HUES6 (cell line): ENCODE measurements at regions not wholly inside any gene's neighbourhood (a gene's known extent, or its start where the extent isn't known, plus 50 kb on each side); places are given as distances from the start of the nearest gene placed in this dataset.

Source experiments
- H3K27ac ChIP-seq: 2 replicates; pipeline ENCODE4 v1.7.0; 2013; ENCODE audit warnings: low read depth, mild to moderate bottlenecking, low read length, inconsistent platforms
- H3K27me3 ChIP-seq: 2 replicates; pipeline ENCODE4 v1.6.1; 2013; ENCODE audit warnings: low read length; ENCODE audit not compliant: control insufficient read depth, insufficient read depth
- H3K36me3 ChIP-seq: 2 replicates; pipeline ENCODE4 v1.6.1; 2013; ENCODE audit warnings: low read length; ENCODE audit not compliant: control insufficient read depth, insufficient read depth
- H3K4me1 ChIP-seq: 2 replicates; pipeline ENCODE4 v1.6.1; 2013; ENCODE audit warnings: low read length; ENCODE audit not compliant: control insufficient read depth, insufficient read depth
- H3K4me3 ChIP-seq: 2 replicates; pipeline ENCODE4 v1.5.1; 2013; ENCODE audit warnings: low read depth, low read length
- H3K9ac ChIP-seq: one replicate; pipeline ENCODE4 v1.6.1; 2013; ENCODE audit warnings: mild to moderate bottlenecking, low read length
- H3K9me3 ChIP-seq: 2 replicates; pipeline ENCODE4 v1.6.1; 2013; ENCODE audit warnings: low read depth, low read length; ENCODE audit not compliant: control insufficient read depth, insufficient read depth

DNA sequence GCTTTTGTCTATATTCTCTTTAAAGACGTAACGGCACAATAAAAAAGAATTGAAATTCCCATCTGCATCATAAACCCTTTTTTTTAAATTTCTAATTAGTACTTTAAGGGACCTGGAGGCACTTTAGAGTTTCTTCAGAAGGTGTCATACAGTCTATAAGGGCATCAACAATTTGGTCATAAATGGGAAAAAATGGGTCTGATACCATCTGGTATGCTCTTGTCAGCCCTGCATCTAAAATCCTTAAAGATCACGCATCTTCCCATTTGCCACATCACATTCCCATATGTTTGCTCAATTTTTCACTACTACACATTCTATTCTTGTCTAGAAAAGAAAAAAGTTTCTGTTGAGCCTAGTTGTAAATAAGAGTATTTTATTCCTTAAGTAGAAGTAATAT is 53.8 kb downstream of the COX7C start:
- H3K9ac ChIP-seq, result no peak overlapping the region
- no peak overlapping the region for H3K4me3 ChIP-seq
- no peak overlapping the region for H3K27ac ChIP-seq
- no peaks in the 10 kb centered on the region for H3K4me1 ChIP-seq
- no peaks in the 10 kb centered on the region for H3K27me3 ChIP-seq
- H3K9me3 ChIP-seq, result no peaks in the 10 kb centered on the region
- no peaks in the 10 kb centered on the region for H3K36me3 ChIP-seq

DNA sequence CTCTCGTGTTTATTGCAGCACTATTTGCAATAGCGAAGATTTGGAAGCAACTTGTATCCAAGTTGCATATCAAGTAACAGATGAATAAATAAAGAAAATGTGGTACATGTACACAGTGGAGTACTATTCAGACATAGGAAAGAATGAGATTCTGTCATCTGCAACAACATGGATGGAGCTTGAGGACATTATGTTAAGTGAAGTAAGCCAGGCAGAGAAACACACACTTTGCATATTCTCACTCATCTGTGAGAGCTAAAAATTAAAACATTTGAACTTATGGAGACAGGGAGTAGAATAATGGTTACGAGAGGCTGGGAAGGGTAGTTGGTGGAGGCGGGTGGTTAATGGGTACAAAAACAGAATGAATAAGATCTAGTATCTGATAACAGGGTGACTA is 56.3 kb downstream of the COX7C start:
- Histone ChIP-seq H3K27ac (no peak overlapping the region), H3K27me3 (no peaks in the 10 kb centered on the region), H3K9me3 (no peaks in the 10 kb centered on the region), H3K36me3 (no peaks in the 10 kb centered on the region), H3K4me1 (no peaks in the 10 kb centered on the region), H3K4me3 (no peak overlapping the region), H3K9ac (no peak overlapping the region)

DNA sequence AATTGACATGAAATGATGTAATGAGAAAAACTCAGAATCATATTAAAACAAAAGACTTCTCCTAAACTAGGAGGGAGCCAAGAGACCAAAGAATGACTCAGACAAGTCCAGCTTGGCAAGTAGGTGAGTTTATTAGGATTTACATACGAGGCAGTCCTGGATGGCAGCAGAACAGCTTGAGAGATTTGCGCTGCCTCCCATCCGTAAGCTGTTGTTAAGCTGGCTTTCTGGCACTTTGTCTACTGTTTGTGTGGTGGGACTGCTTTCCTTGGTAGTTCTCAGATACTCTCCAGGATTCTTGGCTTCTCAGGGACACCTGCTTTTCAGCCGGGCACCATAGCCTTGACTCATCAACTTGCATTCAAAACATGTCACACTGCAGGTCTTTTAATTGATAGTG is 57.6 kb downstream of the COX7C start:
- Histone ChIP-seq H3K9ac (no peak overlapping the region), H3K9me3 (no peaks in the 10 kb centered on the region), H3K36me3 (no peaks in the 10 kb centered on the region), H3K27ac (no peak overlapping the region), H3K4me3 (no peak overlapping the region), H3K4me1 (no peaks in the 10 kb centered on the region), H3K27me3 (no peaks in the 10 kb centered on the region)

DNA sequence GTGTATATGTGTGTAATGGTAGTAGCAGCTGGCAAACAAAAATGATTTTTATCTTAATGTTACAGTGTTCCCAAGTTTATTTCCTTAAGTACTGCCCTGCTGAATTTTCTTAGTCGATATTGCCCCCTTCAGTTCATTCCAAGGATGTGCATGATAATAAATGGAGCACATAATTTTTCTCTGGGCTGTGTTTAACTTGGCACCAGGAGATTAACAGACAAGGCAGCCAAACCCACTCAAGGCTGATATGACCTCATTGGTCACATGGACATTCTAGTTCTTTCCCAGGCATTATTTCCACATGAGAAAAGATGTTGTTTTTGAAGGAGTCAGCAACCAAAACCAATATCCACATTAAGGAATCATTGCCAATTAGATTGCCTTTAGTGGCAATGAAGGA is 61.8 kb downstream of the COX7C start:
- Histone ChIP-seq H3K4me1 (no peaks in the 10 kb centered on the region), H3K9me3 (no peaks in the 10 kb centered on the region), H3K27me3 (no peaks in the 10 kb centered on the region), H3K4me3 (no peak overlapping the region), H3K36me3 (no peaks in the 10 kb centered on the region), H3K9ac (no peak overlapping the region), H3K27ac (no peak overlapping the region)

DNA sequence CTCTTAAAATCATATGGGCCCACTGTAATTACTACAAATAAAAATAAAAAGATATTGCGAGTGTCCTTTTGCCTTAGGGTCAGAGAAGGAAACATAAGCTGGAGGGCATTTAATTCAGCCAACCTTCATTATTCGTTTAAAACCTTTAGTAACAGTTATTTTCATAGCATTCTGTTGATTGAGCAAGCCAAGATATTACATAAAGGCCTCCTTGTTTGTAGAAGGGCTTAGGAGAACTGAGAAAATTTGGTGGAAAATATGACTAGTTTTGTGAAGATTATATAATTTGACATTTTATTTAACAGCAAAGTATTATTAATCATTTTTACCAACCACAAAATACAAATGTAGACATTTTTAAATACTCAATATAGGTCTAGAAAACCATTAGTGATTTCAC is 62.2 kb downstream of the COX7C start:
- Histone ChIP-seq H3K27me3 (no peaks in the 10 kb centered on the region), H3K27ac (no peak overlapping the region), H3K36me3 (no peaks in the 10 kb centered on the region), H3K9me3 (no peaks in the 10 kb centered on the region), H3K4me1 (no peaks in the 10 kb centered on the region), H3K4me3 (no peak overlapping the region), H3K9ac (no peak overlapping the region)

DNA sequence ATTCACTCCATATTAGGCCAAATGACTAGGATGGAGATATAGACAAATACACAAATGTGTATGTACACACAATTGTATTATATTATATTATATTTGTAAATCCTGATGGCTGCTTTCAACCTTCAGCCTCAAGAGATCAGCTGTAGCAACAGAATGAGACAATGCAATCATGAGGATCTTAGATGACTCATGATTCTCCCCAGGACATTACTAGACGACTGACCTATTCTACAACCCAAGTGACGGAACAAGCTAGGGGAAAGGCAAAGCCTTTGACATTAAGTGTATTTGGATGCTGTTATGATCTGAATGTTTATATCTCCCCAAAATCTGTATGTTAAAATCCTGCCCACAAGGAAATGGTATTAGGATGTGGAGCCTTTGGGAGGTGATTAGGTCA is 66.5 kb downstream of the COX7C start:
- H3K4me1 ChIP-seq, result no peaks in the 10 kb centered on the region

DNA sequence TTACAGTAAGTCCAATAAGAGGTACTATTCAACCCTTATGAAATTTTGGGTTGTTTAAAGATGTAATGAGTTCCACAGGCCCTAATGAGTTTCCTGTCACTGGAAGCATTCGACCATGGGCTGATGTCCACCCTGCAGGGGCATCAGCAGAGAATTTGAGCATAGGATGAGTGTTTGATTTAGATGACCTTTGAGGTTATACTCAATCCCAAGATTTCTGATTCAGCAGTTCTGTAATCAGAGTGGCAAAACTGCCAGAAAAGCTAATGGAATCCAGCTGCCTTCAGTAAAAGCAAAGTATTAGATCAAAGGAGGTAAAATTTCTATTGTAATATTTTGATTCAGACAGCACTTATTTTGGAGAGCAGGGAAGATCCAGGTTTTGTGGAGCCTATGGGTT is 68.3 kb downstream of the COX7C start:
- Histone ChIP-seq H3K9ac (no peak overlapping the region), H3K4me1 (no peaks in the 10 kb centered on the region), H3K27ac (no peak overlapping the region), H3K36me3 (no peaks in the 10 kb centered on the region), H3K4me3 (no peak overlapping the region), H3K27me3 (no peaks in the 10 kb centered on the region), H3K9me3 (no peaks in the 10 kb centered on the region)

More for the DNA sequence above, 66.5 kb downstream of the COX7C start:
- Histone ChIP-seq H3K9me3 (no peaks in the 10 kb centered on the region), H3K36me3 (no peaks in the 10 kb centered on the region), H3K4me3 (no peak overlapping the region), H3K9ac (no peak overlapping the region), H3K27ac (no peak overlapping the region), H3K27me3 (no peaks in the 10 kb centered on the region)

DNA sequence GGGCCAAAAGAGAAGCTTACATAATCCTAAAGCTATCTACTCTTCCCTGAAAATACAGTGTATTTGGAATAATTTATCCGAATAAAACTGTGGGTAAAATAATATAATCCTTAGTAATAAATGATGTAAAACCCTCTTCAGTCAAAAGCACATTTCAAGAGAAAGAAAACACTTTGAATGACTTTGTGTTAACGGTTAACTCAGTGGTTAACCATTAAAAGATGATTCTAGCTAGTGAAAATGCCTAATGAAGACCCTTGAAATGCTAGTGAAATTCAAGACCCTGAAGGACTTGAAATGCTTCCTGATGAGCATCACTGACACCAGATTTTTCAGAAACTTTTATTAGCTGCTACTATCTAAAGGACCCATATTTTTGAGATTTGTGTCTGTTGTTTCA is 70.7 kb downstream of the COX7C start:
- no peak overlapping the region for H3K9ac ChIP-seq

DNA sequence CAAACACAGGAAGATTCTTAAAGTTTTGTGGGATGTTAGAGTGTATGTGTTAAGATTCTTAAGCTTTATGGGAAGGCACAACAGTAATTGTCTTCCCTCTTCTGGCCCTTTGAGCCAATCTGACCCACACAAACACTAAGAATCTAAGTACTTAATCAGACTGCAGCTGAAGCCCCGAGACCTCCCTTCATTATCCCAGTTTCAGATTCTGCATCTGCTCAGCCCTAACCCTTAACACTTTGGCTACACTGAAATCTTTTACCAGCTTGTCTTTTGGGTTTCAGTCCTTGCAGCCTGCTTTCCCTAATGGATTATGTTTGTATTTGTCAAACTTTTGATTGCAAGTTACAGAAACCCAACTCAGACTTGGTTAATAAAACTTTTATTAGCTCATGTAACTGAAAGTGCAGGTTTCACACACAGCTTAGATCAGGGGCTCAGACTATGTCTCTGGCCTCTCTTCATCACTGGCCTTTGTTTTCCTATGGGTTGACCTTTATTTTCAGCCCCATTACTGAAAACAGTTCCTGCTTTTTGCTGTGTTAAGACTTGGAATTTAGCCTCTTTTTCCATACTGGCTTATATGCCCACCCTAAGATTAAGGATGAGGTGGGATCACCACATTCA is 71.5 kb downstream of the COX7C start:
- no peak overlapping the region for H3K9ac ChIP-seq
- H3K27ac ChIP-seq, result no peak overlapping the region
- no peak overlapping the region for H3K4me3 ChIP-seq
- H3K4me1 ChIP-seq, result no peaks in the 10 kb centered on the region
- no peaks in the 10 kb centered on the region for H3K27me3 ChIP-seq
- H3K9me3 ChIP-seq, result no peaks in the 10 kb centered on the region
- H3K36me3 ChIP-seq, result no peaks in the 10 kb centered on the region

More for the DNA sequence above, 70.7 kb downstream of the COX7C start:
- Histone ChIP-seq H3K9me3 (no peaks in the 10 kb centered on the region), H3K36me3 (no peaks in the 10 kb centered on the region), H3K4me3 (no peak overlapping the region), H3K4me1 (no peaks in the 10 kb centered on the region), H3K27me3 (no peaks in the 10 kb centered on the region), H3K27ac (no peak overlapping the region)

DNA sequence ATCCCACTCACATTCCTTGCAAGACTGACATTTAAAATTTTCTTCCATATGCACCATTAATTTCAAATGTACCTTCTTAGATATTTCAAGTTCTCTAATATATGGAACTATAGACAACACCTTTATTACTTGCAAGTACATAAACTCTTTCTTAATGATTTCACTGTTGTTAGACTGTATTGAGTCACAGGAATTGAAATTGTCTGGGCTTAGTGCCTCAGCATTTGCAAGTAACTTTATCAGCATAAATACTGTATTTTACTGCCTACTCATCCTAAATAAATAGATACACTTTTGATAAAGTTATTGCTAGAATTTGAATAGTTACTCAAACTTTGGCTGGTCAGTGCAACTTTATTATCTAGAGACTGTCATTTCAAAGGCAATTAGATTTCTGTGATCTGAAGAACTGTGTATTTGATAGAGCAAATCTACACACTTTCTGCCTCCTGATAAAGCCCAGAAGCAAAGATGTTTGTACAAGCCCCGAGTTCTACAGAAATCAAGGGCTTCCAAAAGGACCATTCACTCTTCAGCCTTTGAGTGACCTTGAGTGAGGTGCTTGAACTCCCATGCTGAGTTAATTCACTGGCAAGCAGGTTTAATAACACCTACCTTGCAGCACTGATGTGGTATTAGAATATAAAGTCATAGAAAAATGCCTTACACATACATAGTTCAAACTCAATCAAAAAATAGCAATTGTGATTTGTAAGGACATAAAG is 91.6 kb downstream of the COX7C start:
- Histone ChIP-seq H3K27ac (no peak overlapping the region), H3K4me3 (no peak overlapping the region), H3K27me3 (no peaks in the 10 kb centered on the region), H3K36me3 (no peaks in the 10 kb centered on the region), H3K4me1 (no peaks in the 10 kb centered on the region), H3K9me3 (no peaks in the 10 kb centered on the region), H3K9ac (no peak overlapping the region)

DNA sequence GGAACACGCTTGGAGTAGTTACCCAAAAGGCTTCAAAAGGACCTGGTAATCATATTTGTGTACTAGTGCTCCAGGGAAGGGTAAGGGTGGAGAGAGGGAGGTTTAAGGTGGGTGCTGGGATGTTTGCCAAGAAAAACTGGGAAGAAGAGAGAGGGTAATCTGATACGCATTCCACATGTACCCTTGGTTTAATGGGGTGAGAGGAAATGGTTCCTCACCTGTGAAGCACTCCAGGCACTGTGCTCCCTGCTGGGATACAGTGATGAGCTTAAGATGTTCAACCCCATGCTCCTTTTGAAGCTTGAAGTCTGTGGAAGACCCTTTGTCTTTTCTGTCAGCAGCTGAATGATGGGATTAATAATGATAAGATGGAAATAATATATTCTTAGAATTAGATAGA is 98.4 kb downstream of the COX7C start:
- Histone ChIP-seq H3K27ac (no peak overlapping the region), H3K27me3 (no peaks in the 10 kb centered on the region), H3K9me3 (no peaks in the 10 kb centered on the region), H3K36me3 (no peaks in the 10 kb centered on the region), H3K9ac (no peak overlapping the region), H3K4me1 (peaks cover 10% of the 10 kb centered on the region; the same call in 1 of the 2 replicates), H3K4me3 (no peak overlapping the region)
